Sigmoid colon (tissue), 6 donors: ENCODE measurements at regions not wholly inside any gene's neighbourhood (a gene's known extent, or its start where the extent isn't known, plus 50 kb on each side); places are given as distances from the start of the nearest gene placed in this dataset.
A peak's percentile ranks its signal among the peaks of the same experiment; 100 is the strongest.

Experiments used
- DNase-seq: peaks from one replicate; pipeline ENCODE4 v3.0.0-alpha.2; 2019
- H3K27ac ChIP-seq, 4 donors: fragments of 200-600 bp; sonication (generic); one replicate each; pipeline ENCODE4 v1.5.1; 2016 to 2019; ENCODE audit warnings: mild to moderate bottlenecking in 1 of 4
- H3K27me3 ChIP-seq, 3 donors: fragments of 200-600 bp; sonication (generic); one replicate each; pipeline ENCODE4 v1.5.1; 2019; ENCODE audit warnings: mild to moderate bottlenecking in 1 of 3
- H3K36me3 ChIP-seq, 4 donors: fragments of 200-600 bp; sonication (generic); one replicate each; pipeline ENCODE4 v1.5.1; 2016 to 2019
- H3K4me1 ChIP-seq, 4 donors: fragments of 200-600 bp; sonication (generic); one replicate each; pipeline ENCODE4 v1.5.1; 2017 to 2019
- H3K4me3 ChIP-seq, 4 donors: fragments of 200-600 bp; sonication (generic); one replicate each; pipeline ENCODE4 v1.5.1; 2017 to 2019; ENCODE audit warnings: mild to moderate bottlenecking in 2 of 4, moderate library complexity in 1 of 4
- H3K9me3 ChIP-seq, 4 donors: fragments of 200-600 bp in 3 of 4; sonication (generic) in 3 of 4; one replicate each; pipeline versions ENCODE4 v1.5.1 to v1.6.1; 2013 to 2019
- CTCF ChIP-seq, 4 experiments: fragments of 450-650 bp in 3 of 4; fragments of 200-600 bp in 1 of 4; IDR thresholded peaks; one replicate each; pipeline ENCODE4 v1.5.1; 2016 to 2019; ENCODE audit warnings: antibody characterized with exemption in 4 of 4, mild to moderate bottlenecking in 3 of 4, moderate library complexity in 2 of 4
- EP300 ChIP-seq, 4 donors: sonication (generic); formaldehyde crosslinking; IDR thresholded peaks; one replicate each; pipeline ENCODE4 v1.6.1; 2017; ENCODE audit warnings: antibody characterized with exemption in 4 of 4
- POLR2A ChIP-seq, 2 donors: fragments of 450-650 bp; IDR thresholded peaks; one replicate each; pipeline ENCODE4 v1.6.1; 2016; ENCODE audit warnings: antibody characterized with exemption in 2 of 2, mild to moderate bottlenecking in 2 of 2, moderate library complexity in 2 of 2
- POLR2AphosphoS5 ChIP-seq, 4 donors: sonication (generic); formaldehyde crosslinking; IDR thresholded peaks; one replicate each; pipeline ENCODE4 v1.6.1; 2017; ENCODE audit warnings: antibody characterized with exemption in 4 of 4
- WGBS, 2 donors: extraction: QIAGEN DNeasy Blood & Tissue Kit; methylation state at CpG; one replicate each; pipeline ENCODE4 v1.1.7; 2013; 5-methylcytosine and 5-hydroxymethylcytosine counted together
- intact Hi-C: fragments of 100-400 bp; cut with DNase I; formaldehyde crosslinking; loops from one replicate; pipeline ENCODE4 v1.15.1; 2023
- donor health status: healthy with polysubstance abuse.
- donor health status: healthy.

DNA sequence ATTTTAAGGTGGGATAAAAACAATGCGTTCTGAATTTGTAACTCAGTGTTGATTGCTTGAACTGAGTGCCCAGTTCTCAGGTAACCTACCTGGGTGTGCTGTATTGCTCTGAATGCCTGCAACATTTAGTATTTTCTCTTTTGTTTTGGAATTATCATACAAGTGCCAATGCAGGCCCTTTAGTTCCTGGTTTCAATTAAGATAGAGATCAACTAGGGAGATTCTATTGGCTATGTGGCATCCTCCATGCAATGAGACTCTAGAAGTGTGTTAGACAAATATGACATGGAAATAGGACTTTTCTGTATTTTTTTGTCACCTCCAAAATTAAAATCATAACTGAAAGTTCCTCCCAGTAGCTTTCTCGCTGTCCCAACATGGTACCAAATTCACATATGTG is 438.7 kb upstream of the IGFBP7 start:
- intact Hi-C loops: no loop called here
- no peaks in the 10 kb centered on the region for H3K27me3 ChIP-seq
- DNase-seq: no peak
- TF ChIP-seq EP300 (IDR thresholded peaks at IDR 0.05): no peak
- H3K4me1 ChIP-seq: no peaks in the 10 kb centered on the region
- no peak overlapping the region for H3K4me3 ChIP-seq
- H3K9me3 ChIP-seq: no peaks in the 10 kb centered on the region
- 92 to 95% methylated on average over 2 of the region's 2 CpGs for WGBS, 2 donors
- no peak overlapping the region for H3K27ac ChIP-seq
- H3K36me3 ChIP-seq: no peaks in the 10 kb centered on the region

GRCh38 chr4:57544811-57545654 is 434.8 kb upstream of the IGFBP7 start:
- no peak for TF ChIP-seq CTCF (IDR thresholded peaks at IDR 0.05)
- no peak for TF ChIP-seq POLR2AphosphoS5 (IDR thresholded peaks at IDR 0.05)
- no peak for TF ChIP-seq POLR2A (IDR thresholded peaks at IDR 0.05)
- TF ChIP-seq EP300 (IDR thresholded peaks at IDR 0.05): no peak
- Histone ChIP-seq H3K27ac (no peak overlapping the region), H3K4me1 (no peaks in the 10 kb centered on the region), H3K4me3 (no peak overlapping the region), H3K9me3 (no peaks in the 10 kb centered on the region), H3K27me3 (no peaks in the 10 kb centered on the region), H3K36me3 (no peaks in the 10 kb centered on the region)
- 67% methylated on average over 4 of the region's 4 CpGs for WGBS, 2 donors
- intact Hi-C loops: loop anchor here (5.0 kb wide), 1 partner anchor 137 kb away; no protein-coding TSS in a partner anchor
- no peak for DNase-seq

DNA sequence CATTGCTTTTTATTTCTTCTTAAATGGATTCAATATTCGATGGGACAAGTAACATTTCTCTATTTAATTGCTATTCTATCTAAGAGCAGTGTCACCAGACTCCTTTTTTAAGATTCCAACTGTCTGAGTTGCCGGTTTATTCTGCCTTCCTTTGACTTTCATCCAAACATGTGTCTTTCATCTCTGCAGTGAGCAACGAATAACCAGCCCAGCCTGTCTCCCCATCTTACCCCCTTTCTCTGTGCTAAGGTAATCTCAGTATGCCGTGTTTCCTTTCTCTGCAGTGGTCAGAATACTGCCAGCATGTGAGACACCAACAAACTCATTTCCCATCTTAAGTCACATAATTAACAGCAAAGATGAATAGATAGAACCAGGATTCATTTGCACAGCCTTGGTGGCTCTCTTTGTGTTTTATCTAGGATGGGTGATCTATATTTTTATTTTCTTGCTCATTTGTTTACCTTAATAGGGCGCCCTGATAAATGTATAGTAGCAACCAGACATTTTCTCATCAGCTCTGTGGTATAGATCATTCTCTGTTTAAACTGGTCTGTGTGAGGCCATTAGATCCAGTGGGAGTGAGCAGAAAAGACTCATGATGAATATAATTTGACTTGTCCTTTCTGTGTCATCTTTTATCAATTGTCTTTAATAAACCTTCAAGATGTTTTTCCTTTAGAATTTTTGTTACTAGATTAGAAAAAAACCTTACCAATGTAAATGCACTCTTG is 394.8 kb upstream of the IGFBP7 start:
- intact Hi-C loops: no loop called here
- Histone ChIP-seq H3K27me3 (no peaks in the 10 kb centered on the region), H3K36me3 (no peaks in the 10 kb centered on the region), H3K4me3 (no peak overlapping the region), H3K4me1 (peaks cover 0 to 6% (median 0%) of the 10 kb centered on the region in 4 donors), H3K9me3 (no peaks in the 10 kb centered on the region), H3K27ac (no peak overlapping the region)
- no peak for DNase-seq
- no peak for TF ChIP-seq CTCF (IDR thresholded peaks at IDR 0.05)
- no peak for TF ChIP-seq EP300 (IDR thresholded peaks at IDR 0.05)
- no peak for TF ChIP-seq POLR2AphosphoS5 (IDR thresholded peaks at IDR 0.05)
- no peak for TF ChIP-seq POLR2A (IDR thresholded peaks at IDR 0.05)
- WGBS, 2 donors: 41 to 67% methylated on average over 5 of the region's 5 CpGs

DNA sequence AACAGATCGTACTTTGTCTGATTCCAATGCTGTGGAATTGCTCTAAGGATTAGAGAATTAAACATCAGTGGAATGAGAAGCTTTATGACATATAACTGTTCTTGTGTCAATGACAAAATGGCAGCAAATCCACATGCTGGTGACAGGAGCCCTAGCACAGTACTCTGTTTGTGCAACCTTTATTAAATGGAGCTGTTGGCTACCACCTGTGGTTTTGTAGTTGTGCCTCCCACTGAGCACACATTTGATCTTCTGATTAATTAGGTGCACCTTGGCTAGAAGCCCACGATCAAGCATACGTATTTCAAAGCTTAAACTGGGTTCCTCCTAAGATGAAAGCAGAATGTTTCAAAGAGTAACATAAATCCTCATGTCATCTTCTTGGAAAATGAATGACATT is 394.0 kb upstream of the IGFBP7 start:
- no peak for DNase-seq
- WGBS, 2 donors: 59 to 69% methylated on average over 3 of the region's 3 CpGs
- Histone ChIP-seq H3K36me3 (no peaks in the 10 kb centered on the region), H3K27me3 (no peaks in the 10 kb centered on the region), H3K9me3 (no peaks in the 10 kb centered on the region), H3K4me3 (no peak overlapping the region), H3K4me1 (peaks cover 0 to 6% (median 0%) of the 10 kb centered on the region in 4 donors), H3K27ac (no peak overlapping the region)
- intact Hi-C loops: no loop called here
- TF ChIP-seq POLR2A (IDR thresholded peaks at IDR 0.05) (no peak), CTCF (IDR thresholded peaks at IDR 0.05) (no peak), POLR2AphosphoS5 (IDR thresholded peaks at IDR 0.05) (no peak), EP300 (IDR thresholded peaks at IDR 0.05) (no peak)

- Histone ChIP-seq H3K36me3 (no peaks in the 10 kb centered on the region), H3K4me3 (no peak overlapping the region), H3K4me1 (peaks cover 0 to 16% (median 10%) of the 10 kb centered on the region in 4 donors), H3K9me3 (no peaks in the 10 kb centered on the region), H3K27ac (peak overlapping the region in 3 of 4 donors; percentile 2 to 54 (median 42)), H3K27me3 (no peaks in the 10 kb centered on the region)
- TF ChIP-seq POLR2A (IDR thresholded peaks at IDR 0.05) (no peak), POLR2AphosphoS5 (IDR thresholded peaks at IDR 0.05) (no peak), CTCF (IDR thresholded peaks at IDR 0.05) (no peak), EP300 (IDR thresholded peaks at IDR 0.05) (peak in 1 of 4 donors; percentile 50)
- no peak for DNase-seq
- 60% methylated on average over 4 of the region's 4 CpGs for WGBS, 2 donors
- intact Hi-C loops: no loop called here
Observed at GRCh38 chr4:57501720-57502119, 391.5 kb upstream of the IGFBP7 start.
